ENCODE measurements at regions not wholly inside any gene's neighbourhood (a gene's known extent, or its start where the extent isn't known, plus 50 kb on each side); places are given as distances from the start of the nearest gene placed in this dataset.
A peak's percentile ranks its signal among the peaks of the same experiment; 100 is the strongest.

DNA sequence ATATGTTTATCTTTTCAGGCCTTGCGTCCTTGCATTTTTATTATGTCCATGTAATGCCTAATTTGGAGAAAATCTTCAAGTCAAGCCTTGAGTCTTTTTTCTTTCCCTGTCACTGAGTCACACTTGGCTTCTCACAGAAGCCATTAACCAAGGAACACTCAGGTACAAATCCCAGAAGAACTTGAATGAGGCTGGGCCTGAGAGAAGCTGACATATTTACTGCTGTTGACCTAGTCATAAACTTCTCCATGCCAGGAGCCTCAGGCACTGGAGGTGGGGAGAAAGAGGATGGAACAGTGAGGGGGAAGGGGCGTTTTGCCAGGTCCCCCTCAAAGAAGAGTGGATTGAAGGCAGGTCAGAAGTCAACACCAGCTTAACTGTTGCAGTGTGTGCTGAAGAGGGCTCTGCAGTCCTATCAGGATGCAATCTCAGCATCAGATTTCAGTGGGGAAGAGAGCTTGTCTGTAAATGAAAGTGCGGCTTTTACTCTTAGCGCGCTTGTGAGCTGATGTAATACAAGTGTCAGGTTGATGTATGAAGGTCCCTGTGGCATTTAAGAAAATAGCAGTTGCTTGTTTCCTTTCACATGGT lies 526.0 kb downstream of the ETS1 start:
- no peaks in the 10 kb centered on the region for H3K36me3 Mint-ChIP-seq (ENCODE audit: low read depth)
- H3K4me1 Mint-ChIP-seq (ENCODE audit: low read depth) = no peaks in the 10 kb centered on the region; the same call in 1 of the 2 replicates
- H3K27me3 Mint-ChIP-seq (ENCODE audit: insufficient read depth) = no peaks in the 10 kb centered on the region
- TF ChIP-seq, protein P1, sequence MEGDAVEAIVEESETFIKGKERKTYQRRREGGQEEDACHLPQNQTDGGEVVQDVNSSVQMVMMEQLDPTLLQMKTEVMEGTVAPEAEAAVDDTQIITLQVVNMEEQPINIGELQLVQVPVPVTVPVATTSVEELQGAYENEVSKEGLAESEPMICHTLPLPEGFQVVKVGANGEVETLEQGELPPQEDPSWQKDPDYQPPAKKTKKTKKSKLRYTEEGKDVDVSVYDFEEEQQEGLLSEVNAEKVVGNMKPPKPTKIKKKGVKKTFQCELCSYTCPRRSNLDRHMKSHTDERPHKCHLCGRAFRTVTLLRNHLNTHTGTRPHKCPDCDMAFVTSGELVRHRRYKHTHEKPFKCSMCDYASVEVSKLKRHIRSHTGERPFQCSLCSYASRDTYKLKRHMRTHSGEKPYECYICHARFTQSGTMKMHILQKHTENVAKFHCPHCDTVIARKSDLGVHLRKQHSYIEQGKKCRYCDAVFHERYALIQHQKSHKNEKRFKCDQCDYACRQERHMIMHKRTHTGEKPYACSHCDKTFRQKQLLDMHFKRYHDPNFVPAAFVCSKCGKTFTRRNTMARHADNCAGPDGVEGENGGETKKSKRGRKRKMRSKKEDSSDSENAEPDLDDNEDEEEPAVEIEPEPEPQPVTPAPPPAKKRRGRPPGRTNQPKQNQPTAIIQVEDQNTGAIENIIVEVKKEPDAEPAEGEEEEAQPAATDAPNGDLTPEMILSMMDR (IDR thresholded peaks at IDR 0.05) = no peak
- no peaks in the 10 kb centered on the region for H3K9me3 Mint-ChIP-seq
- H3K4me3 Mint-ChIP-seq = no peak overlapping the region
- H3K27ac Mint-ChIP-seq = no peak overlapping the region
- no peak for DNase-seq

DNA sequence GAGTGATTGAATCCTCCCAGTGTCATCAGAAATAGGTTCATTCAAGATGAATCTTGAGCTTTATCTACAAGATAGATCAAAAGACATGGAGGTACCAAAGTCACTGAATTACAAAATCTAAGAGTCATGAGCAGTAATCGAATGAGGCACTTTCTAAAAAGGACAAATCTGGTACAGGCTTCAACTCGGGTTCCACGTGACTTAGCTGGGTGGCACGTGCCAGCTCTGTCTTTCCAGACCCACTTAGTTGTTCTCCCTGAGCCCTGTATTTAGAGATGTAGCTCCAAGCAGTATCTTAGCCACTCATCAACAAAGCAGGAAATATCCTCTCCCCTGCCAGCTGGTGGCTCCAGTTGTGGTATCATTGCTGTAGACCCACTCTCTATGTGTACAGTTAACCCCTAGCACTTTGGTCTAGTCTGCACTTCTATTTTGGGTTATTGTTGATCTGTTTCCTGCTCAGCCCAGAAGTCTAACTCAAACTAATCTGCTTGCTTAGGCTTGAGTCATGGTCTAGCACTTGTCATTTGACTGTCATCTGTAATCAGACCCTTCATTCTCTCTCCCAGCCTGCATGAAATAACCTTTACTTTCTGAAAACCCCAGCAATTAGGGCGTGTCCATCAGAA lies 528.7 kb downstream of the ETS1 start:
- no peak overlapping the region for H3K27ac Mint-ChIP-seq
- DNase-seq = no peak
- TF ChIP-seq, protein P1 (IDR thresholded peaks at IDR 0.05) = no peak
- no peak overlapping the region for H3K4me3 Mint-ChIP-seq
- no peaks in the 10 kb centered on the region for H3K27me3 Mint-ChIP-seq (ENCODE audit: insufficient read depth)
- H3K9me3 Mint-ChIP-seq = no peaks in the 10 kb centered on the region
- peaks cover 25% of the 10 kb centered on the region for H3K4me1 Mint-ChIP-seq (ENCODE audit: low read depth)
- no peaks in the 10 kb centered on the region for H3K36me3 Mint-ChIP-seq (ENCODE audit: low read depth)

DNA sequence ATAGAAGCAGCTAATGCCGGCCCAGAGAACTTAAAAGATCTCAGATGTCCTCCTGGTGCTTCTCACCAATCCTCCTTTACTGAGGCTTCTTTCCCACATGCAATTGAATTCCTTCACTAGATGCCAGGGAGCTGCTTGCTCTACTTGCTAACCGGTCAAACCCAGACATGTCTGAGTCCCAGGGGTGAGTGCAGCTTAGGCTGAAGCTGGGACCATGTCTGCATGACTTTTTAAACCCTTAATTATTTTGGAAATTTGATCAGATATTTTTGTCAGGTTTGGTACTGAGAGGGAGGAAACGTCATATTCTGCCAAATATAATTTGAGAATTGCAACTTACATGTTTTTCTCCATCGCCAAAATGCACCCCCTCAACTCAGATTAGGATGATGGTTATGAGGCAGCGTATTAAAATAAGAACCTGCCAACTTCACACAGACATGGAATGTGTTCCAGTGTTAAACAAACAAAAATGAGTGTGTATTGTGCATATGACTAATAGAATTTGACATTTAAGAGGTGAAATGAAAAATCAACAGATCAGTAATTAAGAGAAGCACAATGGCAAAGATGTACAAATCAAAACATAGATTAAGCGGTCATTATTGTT lies 529.5 kb downstream of the ETS1 start:
- Mint-ChIP-seq H3K27me3 (ENCODE audit: insufficient read depth) (no peaks in the 10 kb centered on the region), H3K4me1 (ENCODE audit: low read depth) (peaks cover 33% of the 10 kb centered on the region), H3K9me3 (no peaks in the 10 kb centered on the region), H3K36me3 (ENCODE audit: low read depth) (no peaks in the 10 kb centered on the region), H3K27ac (no peak overlapping the region), H3K4me3 (no peak overlapping the region)
- TF ChIP-seq, protein P1 (IDR thresholded peaks at IDR 0.05) = no peak
- DNase-seq = no peak

DNA sequence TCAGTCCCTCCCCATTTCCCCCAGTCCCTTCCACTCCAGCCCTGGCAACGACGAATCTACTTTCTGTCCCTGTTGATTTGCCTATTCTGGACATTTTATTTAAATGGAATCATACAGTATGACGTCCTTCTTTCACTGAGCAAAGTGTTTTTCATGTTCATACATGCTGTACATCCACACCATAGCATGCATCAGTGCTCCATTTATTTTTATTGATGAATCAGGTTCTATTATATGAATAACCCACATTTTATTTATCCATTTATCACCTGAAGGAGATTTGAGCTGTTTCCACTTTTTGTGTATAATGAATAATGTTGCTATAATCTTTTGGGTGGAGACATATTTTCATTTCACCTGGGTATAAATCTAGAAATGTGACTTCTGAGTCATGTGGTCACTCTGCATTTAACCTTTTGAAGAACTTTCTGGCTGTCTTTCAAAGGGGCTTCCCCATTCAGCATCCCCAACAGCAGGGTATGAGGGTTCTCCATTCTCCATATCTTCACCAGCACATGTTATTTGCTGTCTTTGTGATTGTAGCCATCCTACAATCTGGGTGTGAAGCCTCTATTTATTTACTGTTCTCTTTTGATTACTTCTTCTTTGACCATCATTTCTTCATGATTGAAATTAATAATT lies 531.7 kb downstream of the ETS1 start:
- no peak for DNase-seq
- Mint-ChIP-seq H3K27me3 (ENCODE audit: insufficient read depth) (no peaks in the 10 kb centered on the region), H3K4me1 (ENCODE audit: low read depth) (peaks cover 55% of the 10 kb centered on the region), H3K9me3 (no peaks in the 10 kb centered on the region), H3K4me3 (no peak overlapping the region), H3K27ac (no peak overlapping the region), H3K36me3 (ENCODE audit: low read depth) (no peaks in the 10 kb centered on the region)
- TF ChIP-seq, protein P1 (IDR thresholded peaks at IDR 0.05) = no peak

DNA sequence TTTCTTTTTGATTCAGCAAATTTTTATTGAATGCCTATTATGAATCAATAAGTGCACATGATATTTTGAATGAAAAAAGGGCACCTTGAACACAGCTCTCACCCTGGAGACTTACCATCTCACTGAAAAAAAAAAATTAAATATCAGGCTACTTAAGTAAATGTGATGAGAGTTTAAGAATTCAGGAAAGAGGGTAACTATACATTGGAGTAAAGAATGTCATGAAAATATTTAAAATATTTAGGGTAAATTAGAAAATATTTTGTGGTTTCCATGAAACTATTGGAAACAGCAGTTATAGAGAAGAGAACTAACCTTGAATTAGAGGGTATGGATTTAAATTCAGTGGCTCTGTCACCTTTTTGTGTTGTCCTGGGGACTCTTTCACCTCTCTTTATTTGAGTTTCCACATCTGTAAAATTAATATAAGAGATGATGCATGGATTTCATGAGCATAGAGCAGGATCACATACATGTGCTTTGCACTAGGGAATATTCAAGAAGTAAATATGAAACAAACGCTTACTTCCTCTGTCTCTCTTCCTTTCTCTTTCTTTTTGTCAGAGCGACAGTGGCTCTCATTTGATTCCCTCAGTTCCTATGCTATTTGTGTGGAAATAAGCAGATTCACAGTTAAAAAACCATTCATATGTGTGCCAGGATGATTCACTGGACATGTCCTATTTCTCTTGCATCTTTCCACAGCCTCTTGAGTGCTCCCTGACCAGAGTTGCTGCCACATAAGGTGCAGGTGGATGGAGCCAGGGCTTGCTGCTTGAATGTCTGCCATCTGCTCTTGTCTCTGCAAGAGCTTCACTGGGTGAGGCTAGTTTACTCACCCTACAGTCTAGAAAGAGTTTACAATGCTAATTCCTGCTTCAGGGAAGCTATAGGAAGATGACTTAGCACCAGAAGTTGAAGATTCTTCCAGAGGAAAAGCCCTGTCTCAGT lies 533.1 kb downstream of the ETS1 start:
- TF ChIP-seq, protein P1 (IDR thresholded peaks at IDR 0.05) = no peak
- peak overlapping the region; percentile 75 for H3K4me3 Mint-ChIP-seq
- no peaks in the 10 kb centered on the region for H3K27me3 Mint-ChIP-seq (ENCODE audit: insufficient read depth)
- peaks cover 4% of the 10 kb centered on the region; the same call in 1 of the 2 replicates for H3K36me3 Mint-ChIP-seq (ENCODE audit: low read depth)
- H3K27ac Mint-ChIP-seq = peak overlapping the region; percentile 92
- no peaks in the 10 kb centered on the region for H3K9me3 Mint-ChIP-seq
- H3K4me1 Mint-ChIP-seq (ENCODE audit: low read depth) = peaks cover 65% of the 10 kb centered on the region
- DNase-seq = peak; percentile 29
